ENCODE measurements at regions not wholly inside any gene's neighbourhood (a gene's known extent, or its start where the extent isn't known, plus 50 kb on each side); places are given as distances from the start of the nearest gene placed in this dataset.

- ChIA-PET CTCF (no interaction called here), POLR2A (no interaction called here)
- H3K4me1 Mint-ChIP-seq, result no peaks in the 10 kb centered on the region
- intact Hi-C loops (cut with DNase I, micrococcal nuclease), result no loop called here
- ATAC-seq (no peak), DNase-seq (no peak)
- H3K9me3 Mint-ChIP-seq (ENCODE audit: low read depth), result no peaks in the 10 kb centered on the region
- peaks cover 44% of the 10 kb centered on the region for H3K27me3 Mint-ChIP-seq
- H3K4me3 Mint-ChIP-seq, result no peak overlapping the region
- H3K36me3 Mint-ChIP-seq (ENCODE audit: low read depth), result no peaks in the 10 kb centered on the region
- no peak overlapping the region for H3K27ac Mint-ChIP-seq
These were observed 90.9 kb upstream of the CISTR start for GRCh38 chr12:53842686-53843085.

DNA sequence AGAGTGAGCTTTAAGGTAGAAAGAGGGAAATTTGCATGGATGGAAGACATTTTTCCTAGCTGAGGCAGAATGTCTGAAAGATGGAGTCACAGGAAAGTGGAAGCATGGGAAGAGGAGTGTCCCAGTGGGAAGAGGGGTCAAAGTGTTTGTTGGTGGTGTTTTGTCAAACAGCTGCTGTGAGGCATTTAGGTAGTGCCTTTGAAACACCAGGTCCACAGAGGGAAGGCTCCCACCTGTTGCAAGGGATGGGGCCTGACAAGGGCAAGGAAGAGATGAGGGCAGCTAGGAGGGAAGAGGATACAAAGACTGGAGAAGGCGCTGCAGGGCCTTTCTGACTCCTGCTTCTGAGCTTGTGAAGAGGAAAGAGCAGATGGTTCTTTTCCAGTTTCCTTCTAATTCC, 91.8 kb upstream of the CISTR start:
- Mint-ChIP-seq H3K27ac (no peak overlapping the region), H3K36me3 (ENCODE audit: low read depth) (no peaks in the 10 kb centered on the region), H3K4me3 (no peak overlapping the region), H3K27me3 (peaks cover 42% of the 10 kb centered on the region), H3K4me1 (no peaks in the 10 kb centered on the region), H3K9me3 (ENCODE audit: low read depth) (no peaks in the 10 kb centered on the region)
- no peak for DNase-seq
- ChIA-PET CTCF (no interaction called here), POLR2A (no interaction called here)
- intact Hi-C loops (cut with DNase I, micrococcal nuclease), result no loop called here
- no peak for ATAC-seq

GRCh38 chr12:53844994-53845844, 93.4 kb upstream of the HOXC13 start:
- Mint-ChIP-seq H3K27me3 (peaks cover 46% of the 10 kb centered on the region), H3K27ac (no peak overlapping the region), H3K36me3 (ENCODE audit: low read depth) (no peaks in the 10 kb centered on the region), H3K4me1 (no peaks in the 10 kb centered on the region), H3K4me3 (no peak overlapping the region), H3K9me3 (ENCODE audit: low read depth) (no peaks in the 10 kb centered on the region)
- no peak for ATAC-seq
- POLR2A ChIA-PET, result no interaction called here
- DNase-seq, result no peak
- CTCF ChIA-PET, result interaction anchor here (1.0 kb wide), 1 partner anchor 51 kb away, joined by 3 read pairs; no protein-coding TSS in a partner anchor
- intact Hi-C loops (cut with DNase I, micrococcal nuclease), result no loop called here

GRCh38 chr12:53845932-53846331, 92.7 kb upstream of the HOXC13 start:
- intact Hi-C loops (cut with DNase I, micrococcal nuclease), result no loop called here
- Mint-ChIP-seq H3K4me1 (no peaks in the 10 kb centered on the region), H3K27ac (no peak overlapping the region), H3K36me3 (ENCODE audit: low read depth) (no peaks in the 10 kb centered on the region), H3K4me3 (no peak overlapping the region), H3K9me3 (ENCODE audit: low read depth) (no peaks in the 10 kb centered on the region), H3K27me3 (peaks cover 46% of the 10 kb centered on the region)
- POLR2A ChIA-PET, result no interaction called here
- CTCF ChIA-PET, result no interaction called here
- no peak for ATAC-seq
- no peak for DNase-seq

DNA sequence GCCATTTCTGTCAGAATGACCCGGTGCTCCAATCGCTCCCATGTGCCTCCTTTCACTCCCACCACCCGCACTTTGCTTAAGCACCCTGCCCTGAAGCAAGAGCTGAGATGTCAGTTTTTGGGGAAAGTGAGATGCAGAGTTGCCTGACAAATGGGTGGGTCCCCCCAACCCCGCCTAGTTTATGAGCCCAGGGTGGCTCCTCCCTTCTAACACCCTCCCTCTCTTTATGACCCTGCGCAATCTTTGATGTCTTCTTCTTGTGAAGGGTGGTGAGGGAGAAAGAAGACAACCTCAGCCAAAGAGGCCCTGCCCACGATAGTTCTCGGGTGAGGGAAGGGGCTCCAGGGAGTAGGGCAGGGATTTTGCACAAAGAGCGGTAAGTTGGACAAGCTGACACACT, 89.5 kb upstream of the HOXC13 start:
- POLR2A ChIA-PET, result no interaction called here
- CTCF ChIA-PET, result interaction anchor here (0.5 kb wide), 1 partner anchor 179 kb away, joined by 3 read pairs; the partner anchor contains the start of gene HOXC6
- peaks cover 38% of the 10 kb centered on the region for H3K27me3 Mint-ChIP-seq
- H3K4me3 Mint-ChIP-seq, result no peak overlapping the region
- ATAC-seq (no peak), DNase-seq (no peak)
- H3K4me1 Mint-ChIP-seq, result no peaks in the 10 kb centered on the region
- H3K36me3 Mint-ChIP-seq (ENCODE audit: low read depth), result no peaks in the 10 kb centered on the region
- intact Hi-C loops (cut with DNase I, micrococcal nuclease), result no loop called here
- H3K9me3 Mint-ChIP-seq (ENCODE audit: low read depth), result no peaks in the 10 kb centered on the region
- H3K27ac Mint-ChIP-seq, result no peak overlapping the region

GRCh38 chr12:53849656-53850055, 89.0 kb upstream of the HOXC13 start:
- ChIA-PET POLR2A (no interaction called here), CTCF (interaction anchor here (0.5 kb wide), 1 partner anchor 179 kb away, joined by 3 read pairs; the partner anchor contains the start of gene HOXC6)

GRCh38 chr12:53852061-53852460, 86.6 kb upstream of the HOXC13 start:
- no peak for DNase-seq
- CTCF ChIA-PET, result interaction anchor here (1.2 kb wide), 1 partner anchor 31 kb away, joined by 3 read pairs; no protein-coding TSS in a partner anchor
- no peak overlapping the region for H3K27ac Mint-ChIP-seq
- H3K4me3 Mint-ChIP-seq, result no peak overlapping the region
- no peaks in the 10 kb centered on the region for H3K4me1 Mint-ChIP-seq
- intact Hi-C loops (cut with DNase I, micrococcal nuclease), result no loop called here
- no peaks in the 10 kb centered on the region for H3K36me3 Mint-ChIP-seq (ENCODE audit: low read depth)
- H3K9me3 Mint-ChIP-seq (ENCODE audit: low read depth), result no peaks in the 10 kb centered on the region
- POLR2A ChIA-PET, result no interaction called here
- no peak for ATAC-seq
- H3K27me3 Mint-ChIP-seq, result peaks cover 43% of the 10 kb centered on the region

More at GRCh38 chr12:53849656-53850055, 89.0 kb upstream of the HOXC13 start:
- peaks cover 40% of the 10 kb centered on the region for H3K27me3 Mint-ChIP-seq
- H3K9me3 Mint-ChIP-seq (ENCODE audit: low read depth), result no peaks in the 10 kb centered on the region
- ATAC-seq (no peak), DNase-seq (no peak)
- no peaks in the 10 kb centered on the region for H3K4me1 Mint-ChIP-seq
- no peak overlapping the region for H3K27ac Mint-ChIP-seq
- intact Hi-C loops (cut with DNase I, micrococcal nuclease), result no loop called here
- H3K4me3 Mint-ChIP-seq, result no peak overlapping the region
- H3K36me3 Mint-ChIP-seq (ENCODE audit: low read depth), result no peaks in the 10 kb centered on the region

- H3K27me3 Mint-ChIP-seq, result peaks cover 39% of the 10 kb centered on the region
- ChIA-PET CTCF (interaction anchor here (0.6 kb wide), 1 partner anchor 640 kb away, joined by 3 read pairs; no protein-coding TSS in a partner anchor), POLR2A (no interaction called here)
- no peaks in the 10 kb centered on the region for H3K36me3 Mint-ChIP-seq (ENCODE audit: low read depth)
- no peak overlapping the region for H3K27ac Mint-ChIP-seq
- intact Hi-C loops (cut with DNase I, micrococcal nuclease), result no loop called here
- H3K4me3 Mint-ChIP-seq, result no peak overlapping the region
- DNase-seq, result no peak
- no peaks in the 10 kb centered on the region for H3K9me3 Mint-ChIP-seq (ENCODE audit: low read depth)
- no peak for ATAC-seq
- no peaks in the 10 kb centered on the region for H3K4me1 Mint-ChIP-seq
These were observed 85.6 kb upstream of the HOXC13 start for GRCh38 chr12:53852992-53853391.

GRCh38 chr12:53854701-53855316, 83.8 kb upstream of the HOXC13 start:
- Mint-ChIP-seq H3K9me3 (ENCODE audit: low read depth) (no peaks in the 10 kb centered on the region), H3K4me3 (no peak overlapping the region), H3K36me3 (ENCODE audit: low read depth) (no peaks in the 10 kb centered on the region), H3K27me3 (peaks cover 32% of the 10 kb centered on the region), H3K4me1 (no peaks in the 10 kb centered on the region), H3K27ac (no peak overlapping the region)
- ChIA-PET CTCF (no interaction called here), POLR2A (no interaction called here)
- DNase-seq (no peak), ATAC-seq (no peak)
- intact Hi-C loops (cut with DNase I, micrococcal nuclease), result no loop called here

- intact Hi-C loops (cut with DNase I, micrococcal nuclease), result no loop called here
- no peaks in the 10 kb centered on the region for H3K9me3 Mint-ChIP-seq (ENCODE audit: low read depth)
- H3K27ac Mint-ChIP-seq, result no peak overlapping the region
- no peak for ATAC-seq
- H3K4me3 Mint-ChIP-seq, result no peak overlapping the region
- peaks cover 27% of the 10 kb centered on the region for H3K27me3 Mint-ChIP-seq
- DNase-seq, result no peak
- CTCF ChIA-PET, result no interaction called here
- POLR2A ChIA-PET, result no interaction called here
- H3K4me1 Mint-ChIP-seq, result no peaks in the 10 kb centered on the region
- no peaks in the 10 kb centered on the region for H3K36me3 Mint-ChIP-seq (ENCODE audit: low read depth)
These were observed 82.5 kb upstream of the HOXC13 start for GRCh38 chr12:53856132-53856531.

GRCh38 chr12:53857666-53858065, 81.0 kb upstream of the HOXC13 start:
- Mint-ChIP-seq H3K9me3 (ENCODE audit: low read depth) (no peaks in the 10 kb centered on the region), H3K27ac (no peak overlapping the region), H3K4me1 (no peaks in the 10 kb centered on the region), H3K27me3 (peaks cover 24% of the 10 kb centered on the region), H3K4me3 (no peak overlapping the region), H3K36me3 (ENCODE audit: low read depth) (no peaks in the 10 kb centered on the region)
- POLR2A ChIA-PET, result no interaction called here
- intact Hi-C loops (cut with DNase I, micrococcal nuclease), result no loop called here
- CTCF ChIA-PET, result no interaction called here
- ATAC-seq (no peak), DNase-seq (no peak)

All from activated CD4-positive, alpha-beta T cell treated with anti-CD3 and anti-CD28 coated beads for 36 hours (primary cell).